OCI-LY1 (cell line): ENCODE measurements at regions not wholly inside any gene's neighbourhood (a gene's known extent, or its start where the extent isn't known, plus 50 kb on each side); places are given as distances from the start of the nearest gene placed in this dataset.

Experiments
- CTCF ChIP-seq: fragments of 200-600 bp; sonication (generic), shearing (Covaris generic); IDR thresholded peaks from 2 replicates; pipeline ENCODE4 v1.5.1; 2017; ENCODE audit warnings: mild to moderate bottlenecking, antibody characterized with exemption, low read length, moderate library complexity, mixed read lengths
- EZH2 ChIP-seq: fragments of 200-600 bp; sonication (generic), shearing (Covaris generic); IDR thresholded peaks from 2 replicates; pipeline ENCODE4 v1.8.0; 2017; ENCODE audit warnings: borderline replicate concordance, mixed run types, mild to moderate bottlenecking, antibody characterized with exemption, low read length, moderate library complexity, mixed read lengths

GRCh38 chr3:59258550-59259260, 208.9 kb upstream of the CFAP20DC start:
- TF ChIP-seq CTCF (no peak), EZH2 (no peak)
